Psoas muscle (tissue), 7 donors: ENCODE measurements at regions not wholly inside any gene's neighbourhood (a gene's known extent, or its start where the extent isn't known, plus 50 kb on each side); places are given as distances from the start of the nearest gene placed in this dataset.
A peak's percentile ranks its signal among the peaks of the same experiment; 100 is the strongest.

Source experiments
- ATAC-seq, 4 donors: fragments of 200-7000 bp; cut with Tn5 transposase; one replicate each; pipeline ENCODE4 v1.9.1; 2020; ENCODE audit warnings: moderate library complexity in 3 of 4, mild to moderate bottlenecking in 2 of 4
- DNase-seq, 2 donors: peaks; one replicate each; pipeline ENCODE4 v3.0.0-alpha.2; 2020
- H3K27ac ChIP-seq: fragments of 200-600 bp; one replicate; pipeline ENCODE4 v1.8.0; 2022
- H3K27me3 ChIP-seq, 3 donors: fragments of 200-600 bp in 1 of 3; one replicate each; pipeline versions ENCODE4 v1.6.1 to v1.8.0; 2013 to 2022; ENCODE audit warnings: low read length in 2 of 3, mild to moderate bottlenecking in 2 of 3, moderate library complexity in 1 of 3; ENCODE audit not compliant: insufficient read depth in 3 of 3
- H3K36me3 ChIP-seq, 2 donors: fragments of 200-600 bp in 1 of 2; one replicate each; pipeline versions ENCODE4 v1.6.1 to v1.8.0; 2013 to 2022; ENCODE audit warnings: low read depth in 1 of 2, mild to moderate bottlenecking in 1 of 2, moderate library complexity in 1 of 2; ENCODE audit not compliant: insufficient read depth in 1 of 2
- H3K4me1 ChIP-seq: fragments of 200-600 bp; one replicate; pipeline ENCODE4 v1.8.0; 2022
- H3K4me3 ChIP-seq: fragments of 200-600 bp; one replicate; pipeline ENCODE4 v1.8.0; 2022; ENCODE audit warnings: mild to moderate bottlenecking
- H3K9me3 ChIP-seq: fragments of 200-600 bp; one replicate; pipeline ENCODE4 v1.8.0; 2022
- CTCF ChIP-seq: fragments of 200-600 bp; IDR thresholded peaks from one replicate; pipeline ENCODE4 v1.8.0; 2022; ENCODE audit warnings: antibody characterized with exemption
- whole genome bisulfite sequencing, 3 donors: extraction: QIAGEN DNeasy Blood & Tissue Kit; methylation state at CpG; one replicate each; pipeline versions ENCODE4 v1.1.6 to v1.1.7; 2013; 5-methylcytosine and 5-hydroxymethylcytosine counted together
- intact Hi-C, 2 donors: fragments of 100-400 bp; cut with DNase I; formaldehyde crosslinking; loops; one replicate each; pipeline versions ENCODE4 v1.11.0 to v1.14.2; 2022
- donor health status: healthy with polysubstance abuse.
- donor health status: DM: no; HTN: no; CAD: no; lungs with moderate emphysema.
- donor health status: Bipolar disorder and iron deficiency.
- donor health status: healthy.
- donor health status: DM: yes; HTN: yes; CAD: no.
- donor health status: DM: no; HTN: no; CAD: no.
- donor health status: DM: yes; HTN: yes; CAD: no.

- DNase-seq (peak in 1 of 2 donors; percentile 33), ATAC-seq (no peak)
- Histone ChIP-seq H3K4me1 (peaks cover 17% of the 10 kb centered on the region), H3K4me3 (no peak overlapping the region), H3K9me3 (no peaks in the 10 kb centered on the region), H3K27me3 (no peaks in the 10 kb centered on the region), H3K27ac (no peak overlapping the region), H3K36me3 (no peaks in the 10 kb centered on the region)
- WGBS, 3 donors: 85 to 92% (median 91%) methylated on average over 27 of the region's 27 CpGs
- intact Hi-C loops: loop anchor here in 1 of 2 donors (10.0 kb wide), 1 partner anchor 111 kb away; no protein-coding TSS in a partner anchor
- TF ChIP-seq CTCF: no peak
These were observed 127.3 kb downstream of the DLL1 start for GRCh38 chr6:170163405-170164170.

DNA sequence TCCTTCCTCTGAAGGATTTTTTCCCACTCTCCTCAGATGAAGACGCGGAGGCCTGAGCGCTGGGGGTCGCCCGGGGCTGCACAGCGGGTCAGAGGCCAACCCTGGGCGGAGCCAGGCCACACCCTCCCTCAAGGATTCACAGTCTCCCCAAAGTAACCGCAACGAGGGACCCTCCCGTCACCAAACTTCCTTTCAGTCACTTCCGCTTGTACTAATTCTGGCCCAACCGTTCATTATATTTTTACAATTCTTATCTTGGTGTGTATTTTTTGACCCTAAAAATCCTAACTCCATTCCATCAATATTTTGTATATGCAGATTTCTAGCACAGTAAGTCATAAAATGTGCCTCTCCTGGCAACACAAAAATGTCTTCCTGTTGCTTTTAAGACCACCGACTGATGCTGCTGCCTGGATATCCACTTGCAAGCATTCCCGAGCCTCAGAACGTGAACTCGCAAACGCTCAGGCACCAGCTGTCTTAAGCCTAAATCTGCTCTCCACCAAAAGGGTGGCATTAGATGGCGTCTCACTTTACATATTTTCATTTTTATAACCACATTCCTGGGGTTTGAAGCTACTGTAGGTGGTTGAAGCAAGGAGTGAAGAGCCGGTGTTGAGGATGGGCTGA is 128.0 kb downstream of the DLL1 start:
- TF ChIP-seq CTCF: no peak
- peaks cover 17% of the 10 kb centered on the region for H3K4me1 ChIP-seq
- intact Hi-C loops: loop anchor here in 1 of 2 donors (10.0 kb wide), 1 partner anchor 112 kb away; no protein-coding TSS in a partner anchor
- no peaks in the 10 kb centered on the region for H3K36me3 ChIP-seq
- no peaks in the 10 kb centered on the region for H3K9me3 ChIP-seq
- 83 to 87% (median 84%) methylated on average over 19 of the region's 19 CpGs for WGBS, 3 donors
- H3K4me3 ChIP-seq: no peak overlapping the region
- DNase-seq (peak in 1 of 2 donors; percentile 38), ATAC-seq (no peak)
- no peaks in the 10 kb centered on the region for H3K27me3 ChIP-seq
- no peak overlapping the region for H3K27ac ChIP-seq

- DNase-seq (peak in 1 of 2 donors; percentile 42), ATAC-seq (no peak)
- H3K27me3 ChIP-seq: no peaks in the 10 kb centered on the region
- H3K4me3 ChIP-seq: no peak overlapping the region
- H3K9me3 ChIP-seq: no peaks in the 10 kb centered on the region
- TF ChIP-seq CTCF: no peak
- 88 to 91% (median 89%) methylated on average over 26 to 27 of the region's 27 CpGs for WGBS, 3 donors
- intact Hi-C loops: loop anchor here in 1 of 2 donors (10.0 kb wide), 1 partner anchor 113 kb away; no protein-coding TSS in a partner anchor
- H3K4me1 ChIP-seq: peaks cover 17% of the 10 kb centered on the region
- no peak overlapping the region for H3K27ac ChIP-seq
- H3K36me3 ChIP-seq: no peaks in the 10 kb centered on the region
These were observed 128.7 kb downstream of the DLL1 start for GRCh38 chr6:170162011-170162774.

GRCh38 chr6:170160628-170161611 is 130.0 kb downstream of the DLL1 start:
- no peaks in the 10 kb centered on the region for H3K27me3 ChIP-seq
- H3K27ac ChIP-seq: no peak overlapping the region
- peak in 1 of 2 donors; percentile 35 for DNase-seq
- WGBS, 3 donors: 91 to 94% (median 93%) methylated on average over 26 to 27 of the region's 27 CpGs
- no peak for ATAC-seq
- no peaks in the 10 kb centered on the region for H3K36me3 ChIP-seq
- TF ChIP-seq CTCF: no peak
- H3K4me3 ChIP-seq: no peak overlapping the region
- intact Hi-C loops: loop anchor here in 1 of 2 donors (10.0 kb wide), 1 partner anchor 114 kb away; no protein-coding TSS in a partner anchor
- H3K4me1 ChIP-seq: peaks cover 9% of the 10 kb centered on the region
- no peaks in the 10 kb centered on the region for H3K9me3 ChIP-seq
